ENCODE measurements at regions not wholly inside any gene's neighbourhood (a gene's known extent, or its start where the extent isn't known, plus 50 kb on each side); places are given as distances from the start of the nearest gene placed in this dataset.

GRCh38 chr18:78861116-78861515 is 118.5 kb upstream of the SALL3 start:
- CTCF ChIA-PET: no interaction called here
- peaks cover 17 to 24% of the 10 kb centered on the region in 2 donors for H3K27me3 Mint-ChIP-seq

GRCh38 chr18:78861706-78862105 is 117.9 kb upstream of the SALL3 start:
- no peaks in the 10 kb centered on the region for H3K4me1 Mint-ChIP-seq
- ATAC-seq (replicated peaks in 1 of 4) (no peak), DNase-seq (no peak)
- no peak overlapping the region for H3K4me3 ChIP-seq (ENCODE audit: control insufficient read depth in 1 of 2, extremely low read depth in 1 of 2, low read length in 1 of 2)
- CTCF ChIA-PET: no interaction called here
- H3K27ac ChIP-seq (ENCODE audit: low read length): no peak overlapping the region
- no peaks in the 10 kb centered on the region for H3K36me3 Mint-ChIP-seq
- H3K4me3 Mint-ChIP-seq: no peak overlapping the region
- H3K36me3 ChIP-seq (ENCODE audit: control insufficient read depth in 2 of 2, extremely low read depth in 1 of 2, insufficient read depth in 1 of 2, low read length in 1 of 2): no peaks in the 10 kb centered on the region
- H3K27ac Mint-ChIP-seq: no peak overlapping the region
- H3K27me3 ChIP-seq (replicated peaks in 1 of 2; ENCODE audit: control insufficient read depth in 2 of 2, extremely low read depth in 1 of 2, insufficient read depth in 2 of 2, low read length in 1 of 2): peaks cover 0 to 22% of the 10 kb centered on the region in 2 experiments
- POLR2A ChIA-PET: no interaction called here
- no peaks in the 10 kb centered on the region for H3K9me3 ChIP-seq
- no peaks in the 10 kb centered on the region for H3K9me3 Mint-ChIP-seq
- WGBS (ENCODE audit: insufficient coverage): 70% methylated on average over 7 of the region's 7 CpGs
- H3K4me1 ChIP-seq (ENCODE audit: control insufficient read depth in 1 of 2, extremely low read depth in 1 of 2, insufficient read depth in 2 of 2, low read length in 2 of 2): no peaks in the 10 kb centered on the region
- peaks cover 17 to 24% of the 10 kb centered on the region in 2 donors for H3K27me3 Mint-ChIP-seq

More at GRCh38 chr18:78861116-78861515, 118.5 kb upstream of the SALL3 start:
- Mint-ChIP-seq H3K27ac (no peak overlapping the region), H3K4me1 (no peaks in the 10 kb centered on the region), H3K36me3 (no peaks in the 10 kb centered on the region), H3K9me3 (no peaks in the 10 kb centered on the region), H3K4me3 (no peak overlapping the region)
- POLR2A ChIA-PET: no interaction called here
- Histone ChIP-seq H3K27me3 (replicated peaks in 1 of 2; ENCODE audit: control insufficient read depth in 2 of 2, extremely low read depth in 1 of 2, insufficient read depth in 2 of 2, low read length in 1 of 2) (peaks cover 0 to 27% of the 10 kb centered on the region in 2 experiments), H3K4me3 (ENCODE audit: control insufficient read depth in 1 of 2, extremely low read depth in 1 of 2, low read length in 1 of 2) (no peak overlapping the region), H3K4me1 (ENCODE audit: control insufficient read depth in 1 of 2, extremely low read depth in 1 of 2, insufficient read depth in 2 of 2, low read length in 2 of 2) (no peaks in the 10 kb centered on the region), H3K27ac (ENCODE audit: low read length) (no peak overlapping the region), H3K9me3 (no peaks in the 10 kb centered on the region), H3K36me3 (ENCODE audit: control insufficient read depth in 2 of 2, extremely low read depth in 1 of 2, insufficient read depth in 1 of 2, low read length in 1 of 2) (no peaks in the 10 kb centered on the region)
- DNase-seq (no peak), ATAC-seq (replicated peaks in 1 of 4) (no peak)
- 63% methylated on average over 2 of the region's 11 CpGs for WGBS (ENCODE audit: insufficient coverage)

- DNase-seq (no peak), ATAC-seq (replicated peaks in 1 of 4) (no peak)
- H3K27me3 Mint-ChIP-seq: peaks cover 17 to 24% of the 10 kb centered on the region in 2 donors
- Histone ChIP-seq H3K4me1 (ENCODE audit: control insufficient read depth in 1 of 2, extremely low read depth in 1 of 2, insufficient read depth in 2 of 2, low read length in 2 of 2) (no peaks in the 10 kb centered on the region), H3K9me3 (no peaks in the 10 kb centered on the region), H3K27ac (ENCODE audit: low read length) (no peak overlapping the region), H3K4me3 (ENCODE audit: control insufficient read depth in 1 of 2, extremely low read depth in 1 of 2, low read length in 1 of 2) (no peak overlapping the region), H3K36me3 (ENCODE audit: control insufficient read depth in 2 of 2, extremely low read depth in 1 of 2, insufficient read depth in 1 of 2, low read length in 1 of 2) (no peaks in the 10 kb centered on the region), H3K27me3 (replicated peaks in 1 of 2; ENCODE audit: control insufficient read depth in 2 of 2, extremely low read depth in 1 of 2, insufficient read depth in 2 of 2, low read length in 1 of 2) (peaks cover 0 to 25% of the 10 kb centered on the region in 2 experiments)
- H3K9me3 Mint-ChIP-seq: no peaks in the 10 kb centered on the region
- no peaks in the 10 kb centered on the region for H3K4me1 Mint-ChIP-seq
- CTCF ChIA-PET: no interaction called here
- POLR2A ChIA-PET: no interaction called here
- no peak overlapping the region for H3K27ac Mint-ChIP-seq
- H3K4me3 Mint-ChIP-seq: no peak overlapping the region
- no peaks in the 10 kb centered on the region for H3K36me3 Mint-ChIP-seq
- WGBS (ENCODE audit: insufficient coverage): 88% methylated on average over 6 of the region's 9 CpGs
These were observed 117.2 kb upstream of the SALL3 start for GRCh38 chr18:78862395-78862794.

- ChIA-PET CTCF (no interaction called here), POLR2A (no interaction called here)
- peaks cover 12 to 19% of the 10 kb centered on the region in 2 donors for H3K27me3 Mint-ChIP-seq
- no peak overlapping the region for H3K4me3 Mint-ChIP-seq
- Histone ChIP-seq H3K36me3 (ENCODE audit: control insufficient read depth in 2 of 2, extremely low read depth in 1 of 2, insufficient read depth in 1 of 2, low read length in 1 of 2) (no peaks in the 10 kb centered on the region), H3K4me3 (ENCODE audit: control insufficient read depth in 1 of 2, extremely low read depth in 1 of 2, low read length in 1 of 2) (no peak overlapping the region), H3K27me3 (replicated peaks in 1 of 2; ENCODE audit: control insufficient read depth in 2 of 2, extremely low read depth in 1 of 2, insufficient read depth in 2 of 2, low read length in 1 of 2) (peaks cover 0 to 26% of the 10 kb centered on the region in 2 experiments), H3K4me1 (ENCODE audit: control insufficient read depth in 1 of 2, extremely low read depth in 1 of 2, insufficient read depth in 2 of 2, low read length in 2 of 2) (no peaks in the 10 kb centered on the region), H3K27ac (ENCODE audit: low read length) (no peak overlapping the region), H3K9me3 (no peaks in the 10 kb centered on the region)
- ATAC-seq (replicated peaks in 1 of 4) (no peak), DNase-seq (no peak)
- H3K4me1 Mint-ChIP-seq: no peaks in the 10 kb centered on the region
- no peaks in the 10 kb centered on the region for H3K36me3 Mint-ChIP-seq
- no peaks in the 10 kb centered on the region for H3K9me3 Mint-ChIP-seq
- H3K27ac Mint-ChIP-seq: no peak overlapping the region
- 86% methylated on average over 3 of the region's 5 CpGs for WGBS (ENCODE audit: insufficient coverage)
These were observed 114.5 kb upstream of the SALL3 start for GRCh38 chr18:78865056-78865598.

GRCh38 chr18:78865771-78866310 is 113.8 kb upstream of the SALL3 start:
- POLR2A ChIA-PET: no interaction called here
- 81% methylated on average over 10 of the region's 14 CpGs for WGBS (ENCODE audit: insufficient coverage)
- H3K9me3 ChIP-seq: no peaks in the 10 kb centered on the region

GRCh38 chr18:78867131-78867530 is 112.5 kb upstream of the SALL3 start:
- Mint-ChIP-seq H3K4me3 (no peak overlapping the region), H3K36me3 (no peaks in the 10 kb centered on the region), H3K4me1 (no peaks in the 10 kb centered on the region), H3K27ac (no peak overlapping the region), H3K9me3 (no peaks in the 10 kb centered on the region), H3K27me3 (peaks cover under 1 to 7% of the 10 kb centered on the region in 2 donors)
- ChIA-PET POLR2A (no interaction called here), CTCF (no interaction called here)
- H3K27ac ChIP-seq (ENCODE audit: low read length): no peak overlapping the region
- ATAC-seq (replicated peaks in 1 of 4) (no peak), DNase-seq (no peak)
- no peaks in the 10 kb centered on the region for H3K36me3 ChIP-seq (ENCODE audit: control insufficient read depth in 2 of 2, extremely low read depth in 1 of 2, insufficient read depth in 1 of 2, low read length in 1 of 2)
- no peaks in the 10 kb centered on the region for H3K4me1 ChIP-seq (ENCODE audit: control insufficient read depth in 1 of 2, extremely low read depth in 1 of 2, insufficient read depth in 2 of 2, low read length in 2 of 2)
- H3K9me3 ChIP-seq: no peaks in the 10 kb centered on the region
- no peak overlapping the region for H3K4me3 ChIP-seq (ENCODE audit: control insufficient read depth in 1 of 2, extremely low read depth in 1 of 2, low read length in 1 of 2)
- WGBS (ENCODE audit: insufficient coverage): 82% methylated on average over 19 of the region's 19 CpGs
- peaks cover 0 to 22% of the 10 kb centered on the region in 2 experiments for H3K27me3 ChIP-seq (replicated peaks in 1 of 2; ENCODE audit: control insufficient read depth in 2 of 2, extremely low read depth in 1 of 2, insufficient read depth in 2 of 2, low read length in 1 of 2)

More at GRCh38 chr18:78865771-78866310, 113.8 kb upstream of the SALL3 start:
- H3K4me1 ChIP-seq (ENCODE audit: control insufficient read depth in 1 of 2, extremely low read depth in 1 of 2, insufficient read depth in 2 of 2, low read length in 2 of 2): no peaks in the 10 kb centered on the region
- H3K27me3 Mint-ChIP-seq: peaks cover 8 to 15% of the 10 kb centered on the region in 2 donors
- H3K36me3 ChIP-seq (ENCODE audit: control insufficient read depth in 2 of 2, extremely low read depth in 1 of 2, insufficient read depth in 1 of 2, low read length in 1 of 2): no peaks in the 10 kb centered on the region
- no peaks in the 10 kb centered on the region for H3K36me3 Mint-ChIP-seq
- CTCF ChIA-PET: no interaction called here
- no peaks in the 10 kb centered on the region for H3K4me1 Mint-ChIP-seq
- ATAC-seq (replicated peaks in 1 of 4) (no peak), DNase-seq (no peak)
- no peaks in the 10 kb centered on the region for H3K9me3 Mint-ChIP-seq
- H3K4me3 ChIP-seq (ENCODE audit: control insufficient read depth in 1 of 2, extremely low read depth in 1 of 2, low read length in 1 of 2): no peak overlapping the region
- H3K4me3 Mint-ChIP-seq: no peak overlapping the region
- H3K27me3 ChIP-seq (replicated peaks in 1 of 2; ENCODE audit: control insufficient read depth in 2 of 2, extremely low read depth in 1 of 2, insufficient read depth in 2 of 2, low read length in 1 of 2): peaks cover 0 to 23% of the 10 kb centered on the region in 2 experiments
- H3K27ac ChIP-seq (ENCODE audit: low read length): no peak overlapping the region
- H3K27ac Mint-ChIP-seq: no peak overlapping the region
